Amniotic epithelial cell (primary cell): ENCODE measurements at regions not wholly inside any gene's neighbourhood (a gene's known extent, or its start where the extent isn't known, plus 50 kb on each side); places are given as distances from the start of the nearest gene placed in this dataset.

Experiments
- DNase-seq: peaks from one replicate; pipeline ENCODE4 v3.0.0-alpha.2; 2010; ENCODE audit warnings: low read depth

DNA sequence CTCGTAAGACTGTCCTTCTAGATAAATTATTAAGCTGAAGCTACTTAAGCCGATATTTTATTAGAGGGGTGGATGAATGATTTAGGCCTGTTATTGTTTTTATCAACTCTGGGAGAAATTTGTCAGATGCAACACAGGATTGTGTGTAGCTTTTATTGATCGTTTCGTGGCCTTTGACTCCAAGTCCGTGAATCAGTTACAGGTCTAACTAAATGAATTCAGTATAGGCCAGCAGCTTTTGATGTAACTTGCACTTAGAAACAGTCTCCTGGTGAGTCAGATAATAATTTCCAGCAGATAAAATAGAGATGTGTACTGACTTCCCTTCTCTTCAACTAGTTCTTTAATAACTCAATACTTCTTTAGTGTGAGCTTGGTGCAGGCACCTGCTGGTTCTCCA is 341.7 kb upstream of the SMIM30 start:
- DNase-seq, result no peak

- no peak for DNase-seq
Measured at GRCh38 chr7:113456533-113456932, 338.2 kb upstream of the SMIM30 start.

- no peak for DNase-seq
Measured at GRCh38 chr7:113454597-113455169, 336.3 kb upstream of the SMIM30 start.

GRCh38 chr7:113452245-113452644 is 333.9 kb upstream of the SMIM30 start:
- no peak for DNase-seq

GRCh38 chr7:113446791-113447190 is 328.4 kb upstream of the SMIM30 start:
- DNase-seq, result no peak

- no peak for DNase-seq
Measured at GRCh38 chr7:113446391-113446790, 328.0 kb upstream of the SMIM30 start.

GRCh38 chr7:113444261-113444660 is 325.9 kb upstream of the SMIM30 start:
- DNase-seq, result peak; percentile 2

GRCh38 chr7:113440173-113440572 is 321.8 kb upstream of the SMIM30 start:
- no peak for DNase-seq

GRCh38 chr7:113431406-113431805 is 313.1 kb upstream of the SMIM30 start:
- DNase-seq, result peak; percentile 78

- peak; percentile 64 for DNase-seq
Measured at GRCh38 chr7:113424185-113424817, 305.9 kb upstream of the SMIM30 start.

GRCh38 chr7:113421696-113422330 is 303.5 kb upstream of the SMIM30 start:
- DNase-seq, result peak; percentile 76

DNA sequence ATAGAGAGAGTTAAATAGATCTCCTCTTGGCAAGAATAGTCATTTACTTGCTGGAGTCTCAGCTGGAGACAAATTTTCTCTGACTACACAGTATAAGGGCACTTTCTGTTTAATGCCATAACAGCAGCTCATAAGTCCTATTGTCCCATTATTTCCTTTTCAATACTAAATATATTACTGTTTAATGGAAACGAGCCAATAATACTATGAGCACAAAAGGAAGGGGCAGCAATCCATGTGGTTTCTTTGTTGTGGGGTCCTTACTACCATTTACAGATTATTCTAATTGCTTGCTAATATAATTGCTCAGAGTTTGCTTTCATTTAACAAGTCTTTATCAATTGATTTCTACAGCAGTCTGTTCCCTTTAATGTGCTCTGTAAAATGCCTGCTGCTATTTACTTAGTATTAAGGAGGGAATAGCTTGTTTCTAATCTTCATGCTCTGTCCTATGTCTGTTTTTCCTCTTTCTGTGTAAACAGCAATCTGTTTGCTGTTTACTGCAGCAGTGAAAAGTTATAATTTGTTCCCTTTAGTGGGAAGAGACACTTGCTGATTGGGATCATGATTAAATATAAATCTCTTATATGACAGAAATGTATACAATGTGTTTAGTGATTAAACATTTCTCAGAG is 296.2 kb upstream of the SMIM30 start:
- DNase-seq, result no peak

GRCh38 chr7:113412410-113412809 is 294.1 kb upstream of the SMIM30 start:
- DNase-seq, result no peak

DNA sequence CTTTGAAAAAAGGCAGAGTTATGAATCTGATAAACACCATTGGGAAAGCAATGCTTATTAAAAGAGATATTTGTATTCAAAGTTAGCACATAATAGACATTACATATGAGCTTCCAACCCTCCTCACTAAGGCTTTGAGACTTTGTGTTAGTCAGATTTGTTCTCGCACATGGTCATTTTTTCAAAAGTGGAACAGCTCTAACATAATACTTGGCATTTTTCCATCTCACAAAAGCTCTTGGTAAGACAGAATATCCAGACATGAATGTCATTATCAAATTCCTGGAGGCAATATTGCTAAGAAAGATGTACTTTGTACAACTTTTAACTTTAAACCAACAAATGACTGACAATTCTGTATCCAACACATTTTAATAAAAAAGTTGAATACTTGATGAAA is 292.4 kb upstream of the SMIM30 start:
- no peak for DNase-seq

DNA sequence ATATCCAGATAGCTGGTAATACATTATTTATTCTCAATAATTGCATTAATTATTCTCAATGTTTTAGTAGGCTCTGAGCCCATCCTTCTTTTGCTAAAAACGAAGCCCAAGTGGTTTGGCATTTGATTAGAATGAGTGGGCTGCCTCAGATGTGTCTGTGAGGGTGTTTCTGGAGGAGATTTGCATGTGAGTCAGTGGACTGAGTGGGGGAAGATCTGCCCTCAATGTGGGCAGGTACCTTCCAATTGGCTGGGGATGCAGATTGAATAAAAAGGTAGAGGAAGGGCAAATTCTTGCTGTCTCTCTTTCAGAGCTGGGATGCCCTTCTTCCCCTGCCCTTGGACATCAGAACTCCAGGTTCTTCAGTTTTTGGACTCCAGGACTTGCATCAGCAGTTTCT is 290.6 kb upstream of the SMIM30 start:
- peak; percentile 28 for DNase-seq

GRCh38 chr7:113405296-113406056 is 287.1 kb upstream of the SMIM30 start:
- DNase-seq, result no peak

- DNase-seq, result no peak
Measured at GRCh38 chr7:113404245-113404644, 285.9 kb upstream of the SMIM30 start.

DNA sequence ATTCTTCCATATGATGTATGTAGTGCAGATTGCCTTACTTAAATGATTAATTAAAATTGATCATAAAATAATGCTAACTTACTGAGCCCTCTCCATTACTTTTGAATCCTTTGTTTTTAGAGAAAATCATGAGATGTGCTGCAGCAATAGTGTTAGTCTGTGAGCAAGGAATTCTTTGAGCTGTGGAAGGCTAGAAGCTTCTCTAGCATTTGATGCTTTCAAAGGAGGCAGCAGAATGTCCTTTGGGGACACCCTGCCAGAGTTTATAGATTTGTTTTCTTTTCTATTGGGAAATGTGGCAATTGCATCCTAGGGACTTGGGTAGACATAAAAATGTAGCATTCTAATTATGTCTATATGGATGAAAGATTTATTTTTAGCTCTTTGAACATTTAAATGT is 284.1 kb upstream of the SMIM30 start:
- DNase-seq, result no peak

DNA sequence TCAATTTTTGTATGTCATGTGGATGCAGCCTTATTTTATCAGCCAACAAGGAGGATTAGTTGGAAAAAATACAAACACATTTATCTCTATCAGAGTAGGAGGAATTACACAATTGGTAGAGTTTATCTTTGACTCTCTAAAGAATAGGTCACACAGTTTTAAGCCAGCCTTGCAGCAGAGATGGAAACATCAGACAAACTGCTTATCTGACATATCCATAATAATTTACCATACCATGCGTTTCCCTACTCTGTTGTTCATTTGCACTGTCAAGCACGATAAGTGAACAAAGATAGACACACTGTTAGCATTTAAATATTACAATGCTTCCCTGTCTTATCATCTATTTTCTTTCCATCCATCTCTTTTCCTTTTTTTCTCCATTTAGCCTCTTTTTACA is 283.7 kb upstream of the SMIM30 start:
- peak; percentile 86 for DNase-seq

GRCh38 chr7:113394856-113395255 is 276.5 kb upstream of the SMIM30 start:
- peak; percentile 7 for DNase-seq

- DNase-seq, result no peak
Measured at GRCh38 chr7:113392841-113393540, 274.6 kb upstream of the SMIM30 start.

DNA sequence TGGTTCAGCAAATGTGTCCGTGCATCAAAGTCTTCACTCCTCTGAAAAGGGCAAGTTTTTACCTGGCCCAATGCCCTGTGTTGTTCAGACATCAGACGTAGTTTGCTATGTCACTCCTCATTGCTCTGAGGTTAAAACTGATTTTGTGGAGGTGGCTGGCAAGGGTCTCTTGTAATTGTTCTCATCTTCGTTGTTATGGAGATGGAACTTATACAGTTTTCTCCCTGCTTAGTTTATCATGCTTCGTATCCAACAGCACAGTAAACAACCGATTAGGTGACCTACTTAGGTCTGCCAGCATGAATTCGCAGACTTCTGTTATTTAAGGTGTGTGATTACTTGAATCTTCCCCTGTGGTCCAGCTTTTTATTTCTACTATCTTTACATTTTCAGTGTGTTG is 274.1 kb upstream of the SMIM30 start:
- no peak for DNase-seq
